Keratinocyte (primary cell): ENCODE measurements at regions not wholly inside any gene's neighbourhood (a gene's known extent, or its start where the extent isn't known, plus 50 kb on each side); places are given as distances from the start of the nearest gene placed in this dataset.

Source experiments
- DNase-seq: peaks from one replicate; pipeline ENCODE4 v3.0.0-alpha.2; 2011; ENCODE audit warnings: low read depth, missing footprints, low spot score
- FAIRE-seq: peaks from 2 replicates; lab custom pipeline; 2011; peaks lifted over from hg19 to GRCh38; lab: Jason Lieb, UNC
- H2AFZ ChIP-seq: 2 replicates; pipeline ENCODE4 v1.6.0; 2012; ENCODE audit warnings: low read length, control low read depth, inconsistent platforms; ENCODE audit not compliant: control insufficient read depth
- H3K27ac ChIP-seq: 2 replicates; pipeline ENCODE4 v1.5.1; 2011; ENCODE audit warnings: low read length; ENCODE audit not compliant: control insufficient read depth, insufficient read depth
- H3K27me3 ChIP-seq: 3 replicates; pipeline ENCODE4 v1.6.0; 2011; ENCODE audit warnings: low read length; ENCODE audit not compliant: control insufficient read depth, insufficient read depth; ENCODE audit errors: extremely low read depth
- H3K36me3 ChIP-seq, 2 experiments: 2 replicates in 1 of 2; 3 replicates in 1 of 2; pipeline ENCODE4 v1.5.1; 2011; ENCODE audit warnings: low read length in 2 of 2, mild to moderate bottlenecking in 1 of 2; ENCODE audit not compliant: control insufficient read depth in 2 of 2, insufficient read depth in 2 of 2; ENCODE audit errors: extremely low read depth in 1 of 2
- H3K4me1 ChIP-seq: 3 replicates; pipeline ENCODE4 v1.5.1; 2011; ENCODE audit warnings: low read length; ENCODE audit not compliant: control insufficient read depth, insufficient read depth; ENCODE audit errors: extremely low read depth
- H3K4me2 ChIP-seq: 3 replicates; pipeline ENCODE4 v1.6.0; 2011; ENCODE audit warnings: low read depth, low read length; ENCODE audit not compliant: control insufficient read depth, insufficient read depth; ENCODE audit errors: extremely low read depth
- H3K4me3 ChIP-seq, 3 experiments: fragments of 200-600 bp in 1 of 3; sonication (generic) in 1 of 3; 2 replicates in 2 of 3; 3 replicates in 1 of 3; pipeline ENCODE4 v1.5.1; 2011 to 2016; ENCODE audit warnings: low read length in 3 of 3, mild to moderate bottlenecking in 3 of 3, control low read depth in 2 of 3, inconsistent platforms in 1 of 3, low read depth in 1 of 3, mixed read lengths in 1 of 3, mixed run types in 1 of 3, moderate library complexity in 1 of 3; ENCODE audit not compliant: control insufficient read depth in 2 of 3, insufficient read depth in 2 of 3; ENCODE audit errors: extremely low read depth in 1 of 3
- H3K79me2 ChIP-seq: 2 replicates; pipeline ENCODE4 v1.6.0; 2012; ENCODE audit warnings: low read length; ENCODE audit not compliant: control insufficient read depth, insufficient read depth
- H3K9ac ChIP-seq: 3 replicates; pipeline ENCODE4 v1.6.0; 2011; ENCODE audit warnings: low read length; ENCODE audit not compliant: control insufficient read depth, insufficient read depth; ENCODE audit errors: extremely low read depth
- H3K9me1 ChIP-seq: 3 replicates; pipeline ENCODE4 v1.6.0; 2011; ENCODE audit warnings: low read length; ENCODE audit not compliant: control insufficient read depth, insufficient read depth; ENCODE audit errors: extremely low read depth
- H3K9me3 ChIP-seq: 2 replicates; pipeline ENCODE4 v1.5.1; 2012; ENCODE audit warnings: low read depth, low read length; ENCODE audit not compliant: control insufficient read depth
- H4K20me1 ChIP-seq: 3 replicates; pipeline ENCODE4 v1.6.0; 2011; ENCODE audit warnings: low read length; ENCODE audit not compliant: control insufficient read depth, insufficient read depth; ENCODE audit errors: extremely low read depth
- EZH2 ChIP-seq: IDR thresholded peaks from one replicate; pipeline ENCODE4 v1.6.1; 2012; ENCODE audit warnings: inconsistent platforms, mild to moderate bottlenecking, low read length, moderate library complexity
- dilution Hi-C: fragments of 300-500 bp; cut with MboI; formaldehyde crosslinking; loops from one replicate; pipeline ENCODE4 v1.7.0; 2020; ENCODE audit warnings: low sequenced_read_pairs; ENCODE audit not compliant: extremely low pct_ligation_motif_present
- TF ChIP-seq, protein P1 (sequence below), 3 experiments: IDR thresholded peaks in 1 of 3; conservative IDR thresholded peaks in 1 of 3; optimal IDR thresholded peaks in 1 of 3; 2 replicates in 2 of 3; 3 replicates in 1 of 3; pipeline versions ENCODE3 to v1.5.1; 2011; ENCODE audit warnings: low read length in 3 of 3, mild to moderate bottlenecking in 3 of 3, moderate library complexity in 2 of 3, control low read depth in 1 of 3, inconsistent platforms in 1 of 3; ENCODE audit not compliant: insufficient read depth in 2 of 3; ENCODE audit errors: extremely low read depth in 1 of 3

DNA sequence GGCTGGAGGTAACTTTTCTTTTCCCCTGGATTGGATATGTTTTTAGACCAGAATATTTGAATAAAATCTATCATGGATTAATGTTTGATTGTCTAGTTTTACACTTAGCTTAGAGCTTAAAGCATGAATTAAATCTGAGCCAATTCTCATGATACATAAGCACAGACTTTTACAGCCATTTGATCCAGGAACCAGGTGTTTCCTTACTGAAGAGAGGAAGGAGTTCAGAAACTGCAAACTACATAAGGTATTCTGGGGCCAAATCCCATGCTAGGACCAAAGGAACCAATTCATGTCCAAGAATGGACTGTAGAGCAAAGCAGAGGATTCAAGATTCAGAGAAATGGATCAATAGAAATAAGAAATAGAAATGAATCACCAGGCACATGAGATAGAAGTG, 360.4 kb upstream of the ZNF608 start:
- Histone ChIP-seq H3K27me3 (no peaks in the 10 kb centered on the region), H3K4me2 (no peak overlapping the region), H3K36me3 (no peaks in the 10 kb centered on the region), H3K9me3 (no peaks in the 10 kb centered on the region), H2AFZ (no peak overlapping the region), H3K4me3 (no peak overlapping the region), H3K27ac (no peak overlapping the region), H3K9me1 (no peaks in the 10 kb centered on the region), H4K20me1 (no peaks in the 10 kb centered on the region), H3K79me2 (no peaks in the 10 kb centered on the region), H3K9ac (no peak overlapping the region), H3K4me1 (peaks cover under 1% of the 10 kb centered on the region)
- dilution Hi-C loops = no loop called here
- TF ChIP-seq, protein P1, sequence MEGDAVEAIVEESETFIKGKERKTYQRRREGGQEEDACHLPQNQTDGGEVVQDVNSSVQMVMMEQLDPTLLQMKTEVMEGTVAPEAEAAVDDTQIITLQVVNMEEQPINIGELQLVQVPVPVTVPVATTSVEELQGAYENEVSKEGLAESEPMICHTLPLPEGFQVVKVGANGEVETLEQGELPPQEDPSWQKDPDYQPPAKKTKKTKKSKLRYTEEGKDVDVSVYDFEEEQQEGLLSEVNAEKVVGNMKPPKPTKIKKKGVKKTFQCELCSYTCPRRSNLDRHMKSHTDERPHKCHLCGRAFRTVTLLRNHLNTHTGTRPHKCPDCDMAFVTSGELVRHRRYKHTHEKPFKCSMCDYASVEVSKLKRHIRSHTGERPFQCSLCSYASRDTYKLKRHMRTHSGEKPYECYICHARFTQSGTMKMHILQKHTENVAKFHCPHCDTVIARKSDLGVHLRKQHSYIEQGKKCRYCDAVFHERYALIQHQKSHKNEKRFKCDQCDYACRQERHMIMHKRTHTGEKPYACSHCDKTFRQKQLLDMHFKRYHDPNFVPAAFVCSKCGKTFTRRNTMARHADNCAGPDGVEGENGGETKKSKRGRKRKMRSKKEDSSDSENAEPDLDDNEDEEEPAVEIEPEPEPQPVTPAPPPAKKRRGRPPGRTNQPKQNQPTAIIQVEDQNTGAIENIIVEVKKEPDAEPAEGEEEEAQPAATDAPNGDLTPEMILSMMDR (optimal IDR thresholded peaks at IDR 0.05 in 1 of 3, IDR thresholded peaks at IDR 0.05 in 1 of 3, conservative IDR thresholded peaks at IDR 0.05 in 1 of 3; ENCODE audit: extremely low read depth in 1 of 3, insufficient read depth in 2 of 3, low read length in 3 of 3) = no peak
- TF ChIP-seq EZH2 = no peak
- DNase-seq (no peak), FAIRE-seq (no peak)

- FAIRE-seq = no peak
- dilution Hi-C loops = no loop called here
Observed at GRCh38 chr5:125109293-125109692, 362.9 kb upstream of the ZNF608 start.

More at GRCh38 chr5:125109293-125109692, 362.9 kb upstream of the ZNF608 start:
- H3K4me2 ChIP-seq = no peak overlapping the region
- H3K9me1 ChIP-seq = no peaks in the 10 kb centered on the region
- H3K36me3 ChIP-seq = no peaks in the 10 kb centered on the region
- peaks cover 6% of the 10 kb centered on the region for H3K4me1 ChIP-seq
- H4K20me1 ChIP-seq = no peaks in the 10 kb centered on the region
- H2AFZ ChIP-seq = no peak overlapping the region
- H3K27me3 ChIP-seq = no peaks in the 10 kb centered on the region
- no peaks in the 10 kb centered on the region for H3K79me2 ChIP-seq
- TF ChIP-seq, protein P1 (optimal IDR thresholded peaks at IDR 0.05 in 1 of 3, IDR thresholded peaks at IDR 0.05 in 1 of 3, conservative IDR thresholded peaks at IDR 0.05 in 1 of 3; ENCODE audit: extremely low read depth in 1 of 3, insufficient read depth in 2 of 3, low read length in 3 of 3) = no peak
- TF ChIP-seq EZH2 = no peak
- no peak overlapping the region for H3K9ac ChIP-seq
- H3K9me3 ChIP-seq = no peaks in the 10 kb centered on the region
- no peak for DNase-seq
- no peak overlapping the region for H3K4me3 ChIP-seq
- H3K27ac ChIP-seq = no peak overlapping the region
